Erythroblast (primary cell): ENCODE measurements at regions not wholly inside any gene's neighbourhood (a gene's known extent, or its start where the extent isn't known, plus 50 kb on each side); places are given as distances from the start of the nearest gene placed in this dataset.

Experiments
- GATA1 ChIP-seq: IDR thresholded peaks from 2 replicates; pipeline ENCODE4 v1.6.1; 2011; ENCODE audit warnings: low read depth, mild to moderate bottlenecking, control low read depth, low read length, moderate library complexity
- POLR2A ChIP-seq: IDR thresholded peaks from 2 replicates; pipeline ENCODE4 v1.6.1; 2011; ENCODE audit warnings: mild to moderate bottlenecking, low read length

DNA sequence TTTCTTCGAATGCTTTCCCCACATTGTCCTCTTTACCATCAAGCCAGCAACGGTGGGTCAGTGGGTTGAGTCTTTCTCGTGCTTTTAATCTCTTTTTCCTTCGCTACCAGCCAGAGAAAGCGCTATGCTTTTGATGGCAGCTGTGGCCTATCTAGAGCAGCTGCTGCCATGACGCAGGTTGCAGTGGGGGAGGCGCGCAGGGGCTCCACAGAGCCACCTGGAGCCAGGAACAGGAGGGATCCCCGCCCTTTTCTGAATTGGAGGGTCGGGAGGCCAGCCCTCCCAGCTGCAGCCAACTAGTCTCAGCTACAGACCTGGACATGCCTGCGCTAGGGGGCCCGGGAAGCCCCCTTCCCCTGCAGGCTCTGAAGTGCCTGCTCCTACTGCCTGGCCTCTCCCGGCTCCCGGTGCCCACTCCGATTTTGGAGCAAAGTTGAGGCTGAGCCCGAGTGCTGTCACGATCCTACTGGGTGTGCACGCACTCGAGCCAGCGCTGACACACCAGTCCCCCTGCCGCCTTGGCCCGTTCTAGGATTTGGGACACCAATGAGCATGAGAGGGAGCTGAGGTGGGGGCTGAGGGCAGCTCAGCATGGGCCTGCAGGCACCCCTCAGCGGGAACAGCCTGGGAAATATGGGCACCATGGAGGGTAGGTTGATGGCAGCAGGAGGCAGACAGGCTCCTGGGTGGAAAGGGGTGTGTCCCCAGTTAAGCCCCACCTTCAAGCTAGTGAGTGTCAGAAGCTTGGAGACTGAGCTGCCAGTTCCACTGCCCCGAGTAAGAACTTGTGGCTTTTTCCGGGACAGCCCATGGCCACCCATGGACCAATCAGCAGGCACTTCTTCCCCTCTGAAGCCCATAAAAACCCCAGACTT, 784.2 kb downstream of the SLC6A15 start:
- TF ChIP-seq POLR2A: no peak
- no peak for TF ChIP-seq GATA1
